ENCODE measurements at regions not wholly inside any gene's neighbourhood (a gene's known extent, or its start where the extent isn't known, plus 50 kb on each side); places are given as distances from the start of the nearest gene placed in this dataset.
A peak's percentile ranks its signal among the peaks of the same experiment; 100 is the strongest.

- DNase-seq (ENCODE audit: low read depth): no peak
Measured at GRCh38 chr18:39007031-39007902, 1441.7 kb upstream of the CELF4 start.

- no peak for DNase-seq (ENCODE audit: low read depth)
Measured at GRCh38 chr18:38996056-38996455, 1430.5 kb upstream of the CELF4 start.

GRCh38 chr18:38993342-38993741, 1427.7 kb upstream of the CELF4 start:
- DNase-seq (ENCODE audit: low read depth): no peak

GRCh38 chr18:38984968-38985367, 1419.4 kb upstream of the CELF4 start:
- DNase-seq (ENCODE audit: low read depth): no peak

- no peak for DNase-seq (ENCODE audit: low read depth)
Measured at GRCh38 chr18:38982072-38982471, 1416.5 kb upstream of the CELF4 start.

GRCh38 chr18:38981389-38981788, 1415.8 kb upstream of the CELF4 start:
- no peak for DNase-seq (ENCODE audit: low read depth)

- no peak for DNase-seq (ENCODE audit: low read depth)
Measured at GRCh38 chr18:38980420-38980819, 1414.8 kb upstream of the CELF4 start.

- no peak for DNase-seq (ENCODE audit: low read depth)
Measured at GRCh38 chr18:38972571-38972970, 1407.0 kb upstream of the CELF4 start.

- DNase-seq (ENCODE audit: low read depth): no peak
Measured at GRCh38 chr18:38971881-38972280, 1406.3 kb upstream of the CELF4 start.

- peak; percentile 18 for DNase-seq (ENCODE audit: low read depth)
Measured at GRCh38 chr18:38966841-38967240, 1401.2 kb upstream of the CELF4 start.

- no peak for DNase-seq (ENCODE audit: low read depth)
Measured at GRCh38 chr18:38963943-38964660, 1398.5 kb upstream of the CELF4 start.

GRCh38 chr18:38961880-38962279, 1396.3 kb upstream of the CELF4 start:
- no peak for DNase-seq (ENCODE audit: low read depth)

GRCh38 chr18:38957736-38958135, 1392.1 kb upstream of the CELF4 start:
- no peak for DNase-seq (ENCODE audit: low read depth)

GRCh38 chr18:38956068-38956467, 1390.5 kb upstream of the CELF4 start:
- DNase-seq (ENCODE audit: low read depth): no peak

GRCh38 chr18:38951633-38952032, 1386.0 kb upstream of the CELF4 start:
- peak; percentile 53 for DNase-seq (ENCODE audit: low read depth)

GRCh38 chr18:38948436-38948835, 1382.8 kb upstream of the CELF4 start:
- no peak for DNase-seq (ENCODE audit: low read depth)

- no peak for DNase-seq (ENCODE audit: low read depth)
Measured at GRCh38 chr18:38944446-38945024, 1378.9 kb upstream of the CELF4 start.

- no peak for DNase-seq (ENCODE audit: low read depth)
Measured at GRCh38 chr18:38941711-38942561, 1376.3 kb upstream of the CELF4 start.

- DNase-seq (ENCODE audit: low read depth): peak; percentile 100
Measured at GRCh38 chr18:38940863-38941531, 1375.4 kb upstream of the CELF4 start.

GRCh38 chr18:38940475-38940862, 1374.9 kb upstream of the CELF4 start:
- DNase-seq (ENCODE audit: low read depth): no peak

GRCh38 chr18:38933910-38934510, 1368.4 kb upstream of the CELF4 start:
- peak; percentile 71 for DNase-seq (ENCODE audit: low read depth)
